ENCODE measurements at regions not wholly inside any gene's neighbourhood (a gene's known extent, or its start where the extent isn't known, plus 50 kb on each side); places are given as distances from the start of the nearest gene placed in this dataset.

DNA sequence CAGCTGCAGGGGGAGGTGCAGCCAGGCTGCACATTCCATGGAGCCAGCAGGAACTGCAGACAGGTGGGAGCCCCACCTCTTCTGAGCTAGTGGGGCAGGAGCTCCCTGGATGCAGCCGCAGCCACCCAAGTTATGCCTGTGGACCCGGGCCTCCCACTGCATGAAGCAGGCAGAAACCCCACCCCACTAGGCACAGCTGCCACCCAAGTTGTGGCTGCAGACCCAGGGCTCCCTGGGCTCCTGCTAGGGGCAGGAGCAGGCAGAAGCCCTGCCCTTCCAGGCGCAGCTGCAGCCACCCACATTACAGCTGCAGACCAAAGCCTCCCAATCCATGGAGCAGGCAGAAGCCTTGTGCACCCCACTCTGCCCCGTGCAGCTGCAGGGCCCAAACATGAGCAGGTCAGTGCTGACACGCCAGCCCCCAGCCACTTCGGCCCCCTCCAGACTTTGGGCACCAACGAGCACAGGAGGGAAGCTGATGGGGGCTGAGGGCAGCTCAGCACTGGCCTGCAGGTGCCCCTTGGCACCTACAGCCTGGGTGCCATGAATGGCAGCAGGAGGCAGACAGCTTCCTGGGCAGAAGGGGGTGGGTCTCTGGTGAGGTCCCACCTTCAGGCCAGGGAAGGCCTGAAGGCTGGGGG is 106.9 kb downstream of the C9orf50 start:
- TF ChIP-seq, protein P1, sequence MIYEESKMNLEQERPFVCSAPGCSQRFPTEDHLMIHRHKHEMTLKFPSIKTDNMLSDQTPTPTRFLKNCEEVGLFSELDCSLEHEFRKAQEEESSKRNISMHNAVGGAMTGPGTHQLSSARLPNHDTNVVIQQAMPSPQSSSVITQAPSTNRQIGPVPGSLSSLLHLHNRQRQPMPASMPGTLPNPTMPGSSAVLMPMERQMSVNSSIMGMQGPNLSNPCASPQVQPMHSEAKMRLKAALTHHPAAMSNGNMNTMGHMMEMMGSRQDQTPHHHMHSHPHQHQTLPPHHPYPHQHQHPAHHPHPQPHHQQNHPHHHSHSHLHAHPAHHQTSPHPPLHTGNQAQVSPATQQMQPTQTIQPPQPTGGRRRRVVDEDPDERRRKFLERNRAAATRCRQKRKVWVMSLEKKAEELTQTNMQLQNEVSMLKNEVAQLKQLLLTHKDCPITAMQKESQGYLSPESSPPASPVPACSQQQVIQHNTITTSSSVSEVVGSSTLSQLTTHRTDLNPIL (CRISPR knock-in tag; IDR thresholded peaks at IDR 0.05; ENCODE audit: low read depth), result no peak
- no peak for TF ChIP-seq TCF4 (CRISPR knock-in tag; IDR thresholded peaks at IDR 0.05; ENCODE audit: borderline replicate concordance)
- TF ChIP-seq, protein P2, sequence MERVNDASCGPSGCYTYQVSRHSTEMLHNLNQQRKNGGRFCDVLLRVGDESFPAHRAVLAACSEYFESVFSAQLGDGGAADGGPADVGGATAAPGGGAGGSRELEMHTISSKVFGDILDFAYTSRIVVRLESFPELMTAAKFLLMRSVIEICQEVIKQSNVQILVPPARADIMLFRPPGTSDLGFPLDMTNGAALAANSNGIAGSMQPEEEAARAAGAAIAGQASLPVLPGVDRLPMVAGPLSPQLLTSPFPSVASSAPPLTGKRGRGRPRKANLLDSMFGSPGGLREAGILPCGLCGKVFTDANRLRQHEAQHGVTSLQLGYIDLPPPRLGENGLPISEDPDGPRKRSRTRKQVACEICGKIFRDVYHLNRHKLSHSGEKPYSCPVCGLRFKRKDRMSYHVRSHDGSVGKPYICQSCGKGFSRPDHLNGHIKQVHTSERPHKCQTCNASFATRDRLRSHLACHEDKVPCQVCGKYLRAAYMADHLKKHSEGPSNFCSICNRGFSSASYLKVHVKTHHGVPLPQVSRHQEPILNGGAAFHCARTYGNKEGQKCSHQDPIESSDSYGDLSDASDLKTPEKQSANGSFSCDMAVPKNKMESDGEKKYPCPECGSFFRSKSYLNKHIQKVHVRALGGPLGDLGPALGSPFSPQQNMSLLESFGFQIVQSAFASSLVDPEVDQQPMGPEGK (CRISPR knock-in tag; IDR thresholded peaks at IDR 0.05; ENCODE audit: borderline replicate concordance), result no peak
- TF ChIP-seq ZFP30 (CRISPR knock-in tag; IDR thresholded peaks at IDR 0.05), result no peak

Measured in SK-N-SH treated with all-trans-retinoic acid at 6 μM for 48 hours (cell line).